ENCODE measurements at regions not wholly inside any gene's neighbourhood (a gene's known extent, or its start where the extent isn't known, plus 50 kb on each side); places are given as distances from the start of the nearest gene placed in this dataset.
"Not testable (repeated sequence)": the region's sequence is repeated elsewhere in the genome, so short reads cannot be mapped to it uniquely, and the experiment has no call there.

- ATAC-seq: no peak
- TF ChIP-seq TSHZ2 (CRISPR knock-in tag; IDR thresholded peaks at IDR 0.05): no peak
- TF ChIP-seq TOX (CRISPR knock-in tag; IDR thresholded peaks at IDR 0.05; ENCODE audit: borderline replicate concordance): no peak
- TF ChIP-seq RARB (CRISPR knock-in tag; IDR thresholded peaks at IDR 0.05): no peak
- TF ChIP-seq CSDC2 (CRISPR knock-in tag; IDR thresholded peaks at IDR 0.05): no peak
- TF ChIP-seq ESRRG (CRISPR knock-in tag; IDR thresholded peaks at IDR 0.05): no peak
- no peak for TF ChIP-seq ZNF8 (CRISPR knock-in tag; IDR thresholded peaks at IDR 0.05)
- TF ChIP-seq BACH2 (CRISPR knock-in tag; IDR thresholded peaks at IDR 0.05; ENCODE audit: borderline replicate concordance): no peak
- TF ChIP-seq ZC3H10 (CRISPR knock-in tag; IDR thresholded peaks at IDR 0.05): no peak
- TF ChIP-seq OSR1 (CRISPR knock-in tag; IDR thresholded peaks at IDR 0.05): no peak
- no peak for TF ChIP-seq ZNF565 (CRISPR knock-in tag; conservative IDR thresholded peaks at IDR 0.05; ENCODE audit: low read depth)
- TF ChIP-seq GLIS3 (CRISPR knock-in tag; IDR thresholded peaks at IDR 0.05): no peak
These were observed 79.0 kb downstream of the SOX3 start for GRCh38 chrX:140425712-140426395.

- TF ChIP-seq OSR1 (CRISPR knock-in tag; IDR thresholded peaks at IDR 0.05): no peak
- TF ChIP-seq ARNTL (CRISPR knock-in tag; IDR thresholded peaks at IDR 0.05; ENCODE audit: borderline replicate concordance, low read depth): no peak
- ATAC-seq: no peak
These were observed 82.4 kb downstream of the SOX3 start for GRCh38 chrX:140422501-140422900.

GRCh38 chrX:140402131-140402530 lies 102.7 kb downstream of the SOX3 start:
- not testable (repeated sequence) for ATAC-seq
- TF ChIP-seq ZNF8 (CRISPR knock-in tag; IDR thresholded peaks at IDR 0.05): peak; percentile 63

- ATAC-seq: not testable (repeated sequence)
These were observed 108.5 kb downstream of the SOX3 start for GRCh38 chrX:140396326-140396725.

GRCh38 chrX:140393507-140393906 lies 111.4 kb downstream of the SOX3 start:
- ATAC-seq: no peak
- TF ChIP-seq ZNF565 (CRISPR knock-in tag; conservative IDR thresholded peaks at IDR 0.05; ENCODE audit: low read depth): no peak
- no peak for TF ChIP-seq OSR1 (CRISPR knock-in tag; IDR thresholded peaks at IDR 0.05)
- TF ChIP-seq TCF4 (CRISPR knock-in tag; IDR thresholded peaks at IDR 0.05; ENCODE audit: borderline replicate concordance): no peak
- TF ChIP-seq ARNTL (CRISPR knock-in tag; IDR thresholded peaks at IDR 0.05; ENCODE audit: borderline replicate concordance, low read depth): no peak
- TF ChIP-seq POU6F1 (CRISPR knock-in tag; IDR thresholded peaks at IDR 0.05; ENCODE audit: borderline replicate concordance, low read depth): no peak
- no peak for TF ChIP-seq GLIS3 (CRISPR knock-in tag; IDR thresholded peaks at IDR 0.05)
- TF ChIP-seq PATZ1 (CRISPR knock-in tag; IDR thresholded peaks at IDR 0.05; ENCODE audit: borderline replicate concordance): no peak

- ATAC-seq: no peak
- no peak for TF ChIP-seq SNAI2 (CRISPR knock-in tag; IDR thresholded peaks at IDR 0.05)
- TF ChIP-seq OSR1 (CRISPR knock-in tag; IDR thresholded peaks at IDR 0.05): no peak
- no peak for TF ChIP-seq ZNF565 (CRISPR knock-in tag; conservative IDR thresholded peaks at IDR 0.05; ENCODE audit: low read depth)
- TF ChIP-seq CSRNP3 (CRISPR knock-in tag; IDR thresholded peaks at IDR 0.05): no peak
- no peak for TF ChIP-seq ISL1 (CRISPR knock-in tag; IDR thresholded peaks at IDR 0.05)
- TF ChIP-seq RARB (CRISPR knock-in tag; IDR thresholded peaks at IDR 0.05): no peak
- TF ChIP-seq ARNTL (CRISPR knock-in tag; IDR thresholded peaks at IDR 0.05; ENCODE audit: borderline replicate concordance, low read depth): no peak
- TF ChIP-seq ESRRG (CRISPR knock-in tag; IDR thresholded peaks at IDR 0.05): no peak
- no peak for TF ChIP-seq TCF4 (CRISPR knock-in tag; IDR thresholded peaks at IDR 0.05; ENCODE audit: borderline replicate concordance)
These were observed 113.6 kb downstream of the SOX3 start for GRCh38 chrX:140391313-140391712.
